Subcutaneous abdominal adipose tissue (tissue), 5 donors: ENCODE measurements at regions not wholly inside any gene's neighbourhood (a gene's known extent, or its start where the extent isn't known, plus 50 kb on each side); places are given as distances from the start of the nearest gene placed in this dataset.

Experiments
- H3K27ac ChIP-seq: one replicate; pipeline ENCODE4 v1.7.0; 2013; ENCODE audit warnings: low read depth, mild to moderate bottlenecking, inconsistent platforms, low read length, moderate library complexity
- H3K27me3 ChIP-seq, 5 donors: one replicate each; pipeline ENCODE4 v1.7.0; 2013; ENCODE audit warnings: low read length in 5 of 5, inconsistent platforms in 1 of 5; ENCODE audit not compliant: control insufficient read depth in 5 of 5, insufficient read depth in 4 of 5
- H3K36me3 ChIP-seq, 5 donors: one replicate each; pipeline ENCODE4 v1.7.0; 2013; ENCODE audit warnings: low read length in 5 of 5; ENCODE audit not compliant: control insufficient read depth in 5 of 5, insufficient read depth in 5 of 5
- H3K4me1 ChIP-seq, 5 donors: one replicate each; pipeline ENCODE4 v1.7.0; 2013; ENCODE audit warnings: low read length in 5 of 5, mild to moderate bottlenecking in 3 of 5, moderate library complexity in 1 of 5; ENCODE audit not compliant: control insufficient read depth in 5 of 5, insufficient read depth in 5 of 5
- H3K4me3 ChIP-seq, 5 donors: one replicate each; pipeline ENCODE4 v1.7.0; 2013; ENCODE audit warnings: low read length in 5 of 5, low read depth in 1 of 5
- H3K9ac ChIP-seq, 5 donors: one replicate each; pipeline ENCODE4 v1.7.0; 2013; ENCODE audit warnings: low read length in 5 of 5, mild to moderate bottlenecking in 4 of 5, moderate library complexity in 3 of 5
- H3K9me3 ChIP-seq, 5 donors: one replicate each; pipeline ENCODE4 v1.7.0; 2013; ENCODE audit warnings: low read length in 5 of 5; ENCODE audit not compliant: control insufficient read depth in 5 of 5
- donor health status: healthy.
- donor health status: healthy.
- donor health status: healthy.
- donor health status: healthy.
- donor health status: healthy.

- no peak overlapping the region for H3K27ac ChIP-seq
- H3K4me3 ChIP-seq: no peak overlapping the region
- H3K4me1 ChIP-seq: peaks cover 0 to 13% (median 0%) of the 10 kb centered on the region in 5 donors
- no peaks in the 10 kb centered on the region for H3K36me3 ChIP-seq
- no peaks in the 10 kb centered on the region for H3K27me3 ChIP-seq
- H3K9me3 ChIP-seq: peaks cover 0 to 4% (median 2%) of the 10 kb centered on the region in 5 donors
- no peak overlapping the region for H3K9ac ChIP-seq
These were observed 81.9 kb upstream of the MAPRE2 start for GRCh38 chr18:34959211-34959829.

DNA sequence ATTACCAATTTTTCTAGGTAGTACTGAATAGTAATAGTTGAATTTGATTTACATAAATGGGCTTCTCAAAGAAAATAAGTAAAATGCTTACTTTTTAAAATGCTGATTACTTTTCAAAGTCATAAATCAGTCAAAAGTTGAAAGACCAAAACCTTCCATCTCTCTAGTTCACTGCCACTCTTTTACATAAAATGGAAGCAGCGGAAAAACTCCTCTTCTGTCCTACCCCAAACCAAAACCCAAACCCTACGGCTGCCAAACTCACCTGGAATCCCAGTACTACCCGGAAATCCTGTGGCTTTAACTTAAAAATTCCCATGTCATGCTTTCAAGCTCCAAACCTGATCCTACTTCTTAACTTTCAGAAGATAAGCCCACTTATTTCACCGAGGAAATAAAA lies 81.2 kb upstream of the MAPRE2 start:
- H3K4me3 ChIP-seq: no peak overlapping the region
- peaks cover 0 to 13% (median 0%) of the 10 kb centered on the region in 5 donors for H3K4me1 ChIP-seq
- H3K27me3 ChIP-seq: no peaks in the 10 kb centered on the region
- no peak overlapping the region for H3K27ac ChIP-seq
- peaks cover 0 to 4% (median 2%) of the 10 kb centered on the region in 5 donors for H3K9me3 ChIP-seq
- no peaks in the 10 kb centered on the region for H3K36me3 ChIP-seq
- H3K9ac ChIP-seq: no peak overlapping the region

- peaks cover 0 to 4% (median 0%) of the 10 kb centered on the region in 5 donors for H3K4me1 ChIP-seq
- H3K9me3 ChIP-seq: no peaks in the 10 kb centered on the region
- no peak overlapping the region for H3K9ac ChIP-seq
- no peak overlapping the region for H3K4me3 ChIP-seq
- H3K27ac ChIP-seq: no peak overlapping the region
- no peaks in the 10 kb centered on the region for H3K27me3 ChIP-seq
- no peaks in the 10 kb centered on the region for H3K36me3 ChIP-seq
These were observed 76.1 kb upstream of the MAPRE2 start for GRCh38 chr18:34965108-34965507.

DNA sequence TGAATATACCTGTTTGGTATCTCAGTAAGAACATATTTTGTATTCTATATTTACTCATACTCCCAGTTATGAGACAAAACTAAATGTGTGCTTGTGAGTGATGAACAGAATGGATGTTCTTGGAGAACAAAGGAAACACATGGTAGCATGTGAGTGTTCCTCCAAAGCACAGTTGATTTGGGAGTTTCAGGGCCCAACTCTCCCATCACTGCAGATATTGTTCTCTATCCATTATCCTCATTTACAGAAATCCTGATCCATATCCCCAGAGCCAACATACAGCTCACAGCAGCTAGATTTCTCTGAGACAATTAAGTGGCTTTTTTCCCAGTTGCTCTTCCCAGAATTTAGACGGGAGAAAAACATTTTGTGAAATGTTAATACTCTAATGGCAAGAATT lies 75.6 kb upstream of the MAPRE2 start:
- H3K27me3 ChIP-seq: no peaks in the 10 kb centered on the region
- no peaks in the 10 kb centered on the region for H3K36me3 ChIP-seq
- H3K9ac ChIP-seq: no peak overlapping the region
- no peak overlapping the region for H3K4me3 ChIP-seq
- H3K27ac ChIP-seq: no peak overlapping the region
- H3K9me3 ChIP-seq: no peaks in the 10 kb centered on the region
- H3K4me1 ChIP-seq: peaks cover 0 to 4% (median 0%) of the 10 kb centered on the region in 5 donors

DNA sequence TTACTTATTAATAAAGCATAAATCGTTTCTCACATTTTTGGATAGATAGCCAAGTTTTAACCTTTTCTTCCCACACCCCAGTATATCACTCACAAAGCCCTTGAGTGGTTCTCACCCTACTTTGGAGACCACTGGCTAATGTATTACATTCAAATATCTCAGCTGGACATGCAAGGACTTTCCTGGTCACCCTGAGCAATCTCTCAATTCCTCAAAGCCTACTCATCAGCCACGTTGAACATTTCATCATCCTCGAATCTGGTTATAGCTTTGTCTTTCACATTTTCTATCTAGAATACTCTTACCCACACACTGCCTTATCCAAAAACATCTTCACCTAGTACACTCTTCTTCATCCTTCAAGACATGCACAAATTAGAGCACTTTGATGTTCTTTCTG lies 71.1 kb upstream of the MAPRE2 start:
- H3K36me3 ChIP-seq: no peaks in the 10 kb centered on the region
- peaks cover 0 to 4% (median 0%) of the 10 kb centered on the region in 5 donors for H3K4me1 ChIP-seq
- H3K27me3 ChIP-seq: no peaks in the 10 kb centered on the region
- no peak overlapping the region for H3K9ac ChIP-seq
- H3K27ac ChIP-seq: no peak overlapping the region
- H3K9me3 ChIP-seq: no peaks in the 10 kb centered on the region
- H3K4me3 ChIP-seq: no peak overlapping the region

- no peak overlapping the region for H3K4me3 ChIP-seq
- no peaks in the 10 kb centered on the region for H3K9me3 ChIP-seq
- H3K9ac ChIP-seq: no peak overlapping the region
- H3K4me1 ChIP-seq: peaks cover 0 to 10% (median 5%) of the 10 kb centered on the region in 5 donors
- H3K27me3 ChIP-seq: no peaks in the 10 kb centered on the region
- no peaks in the 10 kb centered on the region for H3K36me3 ChIP-seq
- no peak overlapping the region for H3K27ac ChIP-seq
These were observed 69.9 kb upstream of the MAPRE2 start for GRCh38 chr18:34971313-34971712.

- Histone ChIP-seq H3K9ac (no peak overlapping the region), H3K36me3 (no peaks in the 10 kb centered on the region), H3K4me3 (no peak overlapping the region), H3K27ac (no peak overlapping the region), H3K9me3 (no peaks in the 10 kb centered on the region), H3K4me1 (peaks cover 2 to 25% (median 19%) of the 10 kb centered on the region in 5 donors), H3K27me3 (no peaks in the 10 kb centered on the region)
These were observed 68.3 kb upstream of the MAPRE2 start for GRCh38 chr18:34972765-34973414.

- Histone ChIP-seq H3K9ac (peak overlapping the region in 3 of 5 donors; percentile 50 to 74 (median 71)), H3K27me3 (no peaks in the 10 kb centered on the region), H3K27ac (no peak overlapping the region), H3K4me3 (peak overlapping the region; percentile 54 to 91 (median 74)), H3K9me3 (no peaks in the 10 kb centered on the region), H3K36me3 (no peaks in the 10 kb centered on the region), H3K4me1 (peaks cover 2 to 39% (median 30%) of the 10 kb centered on the region in 5 donors)
These were observed 65.1 kb upstream of the MAPRE2 start for GRCh38 chr18:34976123-34976522.

- Histone ChIP-seq H3K9ac (peak overlapping the region in 3 of 5 donors; percentile 50 to 74 (median 71)), H3K4me3 (peak overlapping the region; percentile 54 to 91 (median 74)), H3K4me1 (peaks cover 2 to 39% (median 30%) of the 10 kb centered on the region in 5 donors)
These were observed 64.7 kb upstream of the MAPRE2 start for GRCh38 chr18:34976534-34976898.

More at GRCh38 chr18:34976534-34976898, 64.7 kb upstream of the MAPRE2 start:
- no peaks in the 10 kb centered on the region for H3K9me3 ChIP-seq
- H3K36me3 ChIP-seq: no peaks in the 10 kb centered on the region
- no peak overlapping the region for H3K27ac ChIP-seq
- H3K27me3 ChIP-seq: no peaks in the 10 kb centered on the region
